Gastroesophageal sphincter (tissue), 3 donors: ENCODE measurements at regions not wholly inside any gene's neighbourhood (a gene's known extent, or its start where the extent isn't known, plus 50 kb on each side); places are given as distances from the start of the nearest gene placed in this dataset.

Experiments
- CTCF ChIP-seq, 4 experiments: fragments of 200-600 bp in 2 of 4; fragments of 450-650 bp in 2 of 4; sonication (generic) in 1 of 4; IDR thresholded peaks; one replicate each; pipeline ENCODE4 v1.5.1; 2017 to 2019; ENCODE audit warnings: antibody characterized with exemption in 4 of 4, mild to moderate bottlenecking in 2 of 4, moderate library complexity in 2 of 4
- EP300 ChIP-seq: sonication (generic); formaldehyde crosslinking; IDR thresholded peaks from one replicate; pipeline ENCODE4 v1.6.1; 2017; ENCODE audit warnings: antibody characterized with exemption, mild to moderate bottlenecking
- POLR2A ChIP-seq, 2 donors: fragments of 450-650 bp; IDR thresholded peaks; one replicate each; pipeline ENCODE4 v1.6.1; 2017; ENCODE audit warnings: antibody characterized with exemption in 2 of 2, mild to moderate bottlenecking in 2 of 2, moderate library complexity in 1 of 2

DNA sequence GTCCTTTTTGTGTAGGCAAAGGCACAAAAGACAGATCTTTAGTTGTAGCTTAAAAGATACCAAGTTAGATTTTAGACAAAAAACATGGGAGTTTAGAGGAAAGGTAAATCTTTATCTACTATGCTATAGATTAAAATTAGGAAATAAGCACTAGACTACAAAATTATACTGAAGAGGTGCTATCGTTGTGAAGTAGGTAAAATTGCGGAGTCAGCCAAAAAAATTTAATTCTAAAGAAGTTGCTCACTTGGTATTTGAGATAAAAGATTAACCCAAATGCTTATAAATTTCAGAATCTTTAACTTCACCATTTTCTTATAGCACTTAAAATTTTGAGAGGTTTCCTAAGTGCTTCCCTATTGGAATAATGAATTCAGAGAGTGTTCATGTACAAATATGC lies 604.1 kb downstream of the GRXCR1 start:
- no peak for TF ChIP-seq CTCF (IDR thresholded peaks at IDR 0.05)
- TF ChIP-seq EP300: no peak
- no peak for TF ChIP-seq POLR2A (IDR thresholded peaks at IDR 0.05)
